Gastrocnemius medialis (tissue), 4 donors: ENCODE measurements at regions not wholly inside any gene's neighbourhood (a gene's known extent, or its start where the extent isn't known, plus 50 kb on each side); places are given as distances from the start of the nearest gene placed in this dataset.

Experiments
- POLR2A ChIP-seq, 2 donors: fragments of 450-650 bp; IDR thresholded peaks; one replicate each; pipeline ENCODE4 v1.6.1; 2017; ENCODE audit warnings: antibody characterized with exemption in 2 of 2, mild to moderate bottlenecking in 2 of 2, moderate library complexity in 2 of 2
- TF ChIP-seq, protein P1 (sequence below), 5 experiments: fragments of 450-650 bp in 3 of 5; fragments of 200-600 bp in 2 of 5; sonication (generic) in 2 of 5; IDR thresholded peaks in 4 of 5; conservative IDR thresholded peaks in 1 of 5; 1 replicate in 4 of 5; 2 replicates in 1 of 5; pipeline ENCODE4 v1.5.1; 2016 to 2019; ENCODE audit warnings: antibody characterized with exemption in 5 of 5, mild to moderate bottlenecking in 3 of 5, moderate library complexity in 3 of 5

DNA sequence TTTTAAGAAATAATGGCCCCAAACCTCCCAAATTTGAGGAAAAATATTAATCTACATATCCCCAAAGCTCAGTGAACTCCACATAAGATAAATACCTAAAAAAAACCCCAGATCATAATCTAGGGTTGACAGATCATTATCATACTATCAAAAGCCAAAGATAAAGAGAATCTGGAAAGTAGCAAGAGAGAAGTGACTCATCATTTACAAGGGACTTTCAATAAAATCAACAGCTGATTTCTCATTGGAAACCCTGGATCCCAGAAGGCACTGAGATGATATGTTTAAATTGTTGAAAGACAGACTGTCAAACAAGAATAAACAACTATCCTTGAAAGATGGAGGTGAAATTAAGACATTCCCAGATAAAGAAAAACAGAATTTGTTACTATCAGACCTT is 199.3 kb downstream of the KCNRG start:
- TF ChIP-seq, protein P1, sequence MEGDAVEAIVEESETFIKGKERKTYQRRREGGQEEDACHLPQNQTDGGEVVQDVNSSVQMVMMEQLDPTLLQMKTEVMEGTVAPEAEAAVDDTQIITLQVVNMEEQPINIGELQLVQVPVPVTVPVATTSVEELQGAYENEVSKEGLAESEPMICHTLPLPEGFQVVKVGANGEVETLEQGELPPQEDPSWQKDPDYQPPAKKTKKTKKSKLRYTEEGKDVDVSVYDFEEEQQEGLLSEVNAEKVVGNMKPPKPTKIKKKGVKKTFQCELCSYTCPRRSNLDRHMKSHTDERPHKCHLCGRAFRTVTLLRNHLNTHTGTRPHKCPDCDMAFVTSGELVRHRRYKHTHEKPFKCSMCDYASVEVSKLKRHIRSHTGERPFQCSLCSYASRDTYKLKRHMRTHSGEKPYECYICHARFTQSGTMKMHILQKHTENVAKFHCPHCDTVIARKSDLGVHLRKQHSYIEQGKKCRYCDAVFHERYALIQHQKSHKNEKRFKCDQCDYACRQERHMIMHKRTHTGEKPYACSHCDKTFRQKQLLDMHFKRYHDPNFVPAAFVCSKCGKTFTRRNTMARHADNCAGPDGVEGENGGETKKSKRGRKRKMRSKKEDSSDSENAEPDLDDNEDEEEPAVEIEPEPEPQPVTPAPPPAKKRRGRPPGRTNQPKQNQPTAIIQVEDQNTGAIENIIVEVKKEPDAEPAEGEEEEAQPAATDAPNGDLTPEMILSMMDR (IDR thresholded peaks at IDR 0.05 in 4 of 5, conservative IDR thresholded peaks at IDR 0.05 in 1 of 5), result no peak
- no peak for TF ChIP-seq POLR2A (IDR thresholded peaks at IDR 0.05)
